ENCODE measurements at regions not wholly inside any gene's neighbourhood (a gene's known extent, or its start where the extent isn't known, plus 50 kb on each side); places are given as distances from the start of the nearest gene placed in this dataset.
"Not testable (repeated sequence)": the region's sequence is repeated elsewhere in the genome, so short reads cannot be mapped to it uniquely, and the experiment has no call there.

GRCh38 chr7:3138206-3138605 is 94.5 kb upstream of the CARD11 start:
- no peak for DNase-seq (ENCODE audit: low read depth)

GRCh38 chr7:3138997-3139396 is 95.3 kb upstream of the CARD11 start:
- peak; percentile 8 for DNase-seq (ENCODE audit: low read depth)

DNA sequence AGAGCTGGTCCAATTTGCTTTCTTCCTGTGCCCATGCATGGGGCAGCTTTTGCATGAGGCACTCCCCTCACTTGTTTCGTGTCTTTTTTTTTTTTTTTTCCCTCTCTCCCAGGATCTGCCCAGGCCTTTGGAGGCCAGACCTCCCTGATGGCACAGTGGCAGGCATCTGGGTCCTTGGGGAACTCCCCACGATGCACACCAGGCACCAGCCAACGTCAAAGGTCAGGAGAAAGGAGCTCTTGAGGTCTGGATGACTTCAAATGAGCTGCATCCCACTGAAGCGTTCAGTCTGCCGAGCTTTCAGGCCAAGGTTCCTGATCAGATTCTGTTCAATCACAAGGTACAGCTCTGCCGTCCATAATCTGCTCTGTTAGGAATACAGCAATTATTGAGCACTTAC is 97.2 kb upstream of the CARD11 start:
- DNase-seq (ENCODE audit: low read depth) = no peak

- no peak for DNase-seq (ENCODE audit: low read depth)
Observed at GRCh38 chr7:3141326-3141725, 97.7 kb upstream of the CARD11 start.

DNA sequence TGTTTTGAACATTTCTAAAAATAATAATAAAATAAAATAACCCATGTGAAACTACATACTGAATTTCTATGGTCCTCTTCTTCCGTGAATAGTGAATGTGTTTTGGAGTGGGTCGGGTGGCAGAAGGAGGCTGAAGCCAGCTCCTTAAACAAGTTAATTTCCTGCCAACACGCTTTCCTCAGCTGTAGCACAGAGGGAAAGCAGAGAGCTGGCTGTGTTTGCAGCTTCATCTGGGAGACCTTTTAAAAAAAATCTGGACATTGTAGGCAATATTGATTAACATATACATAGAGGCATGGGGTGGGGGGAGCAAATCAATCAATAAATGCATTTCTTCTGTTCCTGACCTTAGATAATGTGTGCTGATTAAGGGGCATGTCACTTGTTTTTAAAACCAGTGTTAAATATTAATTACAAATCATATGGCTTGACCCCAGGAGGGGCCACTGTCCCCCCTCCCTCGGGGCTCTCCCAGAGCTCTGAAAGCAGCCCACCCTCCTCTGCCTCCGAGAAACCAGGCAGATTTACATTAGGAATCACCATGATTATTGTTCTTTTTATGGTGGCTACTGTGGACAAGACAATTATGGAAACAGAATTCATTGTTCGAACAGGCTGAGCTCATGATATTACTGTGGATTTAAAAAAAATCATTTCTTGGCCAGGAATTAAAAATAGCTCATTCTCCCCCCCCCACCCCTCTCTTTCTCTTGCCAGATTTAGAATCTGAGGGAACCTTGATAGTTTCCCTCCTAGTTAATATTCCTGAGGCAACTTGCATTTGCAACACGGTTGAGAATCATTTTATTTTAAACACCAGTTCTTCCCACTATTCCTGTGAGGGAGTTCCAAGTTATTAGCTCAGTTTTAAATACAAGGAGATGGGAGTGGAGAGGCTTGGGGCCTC is 100.5 kb upstream of the CARD11 start:
- DNase-seq (ENCODE audit: low read depth) = no peak

- not testable (repeated sequence) for DNase-seq (ENCODE audit: low read depth)
Observed at GRCh38 chr7:3144776-3145125, 101.1 kb upstream of the CARD11 start.

- peak; percentile 31 for DNase-seq (ENCODE audit: low read depth)
Observed at GRCh38 chr7:3146571-3147226, 103.0 kb upstream of the CARD11 start.

- not testable (repeated sequence) for DNase-seq (ENCODE audit: low read depth)
Observed at GRCh38 chr7:3148471-3148870, 104.8 kb upstream of the CARD11 start.

DNA sequence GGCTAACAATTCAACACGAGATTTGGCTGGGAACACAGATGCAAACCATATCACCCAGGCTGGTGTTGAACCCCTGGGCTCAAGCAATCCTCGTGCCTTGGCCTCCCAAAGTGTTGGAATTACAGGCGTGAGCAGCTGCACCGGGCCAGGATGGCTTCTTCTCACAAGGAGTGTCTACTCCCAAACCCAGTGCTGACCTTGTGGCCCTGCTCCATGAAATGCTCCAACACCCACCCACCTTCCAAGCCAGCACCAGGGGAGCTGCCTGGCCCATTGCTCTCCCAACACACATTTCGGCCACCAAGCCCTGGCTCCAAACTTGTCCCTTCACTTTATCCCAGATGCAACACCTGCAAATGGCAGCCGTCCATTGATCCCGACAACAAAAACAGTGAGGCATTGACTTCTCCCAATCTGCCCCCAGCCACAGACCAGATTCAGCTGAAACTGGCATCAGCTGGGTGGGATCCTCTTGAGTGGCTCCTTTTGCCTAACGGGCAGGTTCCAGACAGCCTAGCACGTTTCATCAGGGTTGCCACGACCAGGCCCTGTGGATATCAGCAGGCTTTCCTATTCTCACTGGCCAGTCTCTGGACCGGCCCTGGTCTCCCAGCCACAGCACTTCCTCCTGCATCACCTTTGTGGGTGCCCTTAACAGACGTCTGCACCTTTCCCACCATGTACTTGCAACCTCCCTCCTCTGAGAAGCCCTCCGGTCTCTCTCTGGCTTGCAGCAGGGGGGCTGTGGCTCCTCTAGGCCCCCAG is 105.7 kb upstream of the CARD11 start:
- no peak for DNase-seq (ENCODE audit: low read depth)

DNA sequence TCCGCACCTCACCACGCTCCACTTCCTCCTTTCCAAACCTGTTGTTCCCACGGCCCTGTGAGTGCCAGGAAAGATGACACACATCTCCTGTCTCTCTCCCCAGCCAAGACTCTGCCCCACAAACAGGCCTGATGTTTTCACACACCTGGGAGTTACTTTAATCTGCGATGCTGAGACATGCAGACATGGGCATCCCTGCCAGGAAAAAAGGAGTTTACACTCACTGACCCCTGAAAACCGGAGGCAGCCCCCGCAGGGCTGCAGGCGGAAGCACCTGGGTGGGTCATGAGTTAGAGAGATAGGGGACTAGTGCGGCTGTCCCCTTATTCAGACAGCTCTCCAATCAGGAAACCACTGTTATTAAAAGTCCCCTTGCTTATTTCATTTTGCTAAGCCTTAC is 106.4 kb upstream of the CARD11 start:
- no peak for DNase-seq (ENCODE audit: low read depth)

GRCh38 chr7:3151784-3152183 is 108.1 kb upstream of the CARD11 start:
- DNase-seq (ENCODE audit: low read depth) = no peak

DNA sequence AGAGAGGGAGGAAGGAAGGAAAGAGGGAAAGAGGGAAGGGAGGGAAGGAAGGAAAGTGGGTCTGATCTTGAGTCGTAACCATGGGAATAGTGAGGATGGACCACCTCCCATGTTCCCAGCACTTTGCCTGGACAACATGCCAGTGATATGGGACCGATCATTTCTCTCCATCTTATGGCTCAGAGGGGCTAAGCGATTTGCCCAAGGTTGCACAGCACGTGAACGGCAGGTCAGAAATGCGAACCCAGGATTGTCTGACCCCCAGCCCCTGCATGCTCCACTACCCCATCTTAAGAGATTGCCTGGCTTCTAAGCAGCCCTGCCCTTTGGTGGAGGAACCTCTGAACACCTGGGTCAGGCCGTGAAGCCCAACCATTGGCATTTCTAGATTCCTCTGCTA is 109.0 kb upstream of the CARD11 start:
- no peak for DNase-seq (ENCODE audit: low read depth)

DNA sequence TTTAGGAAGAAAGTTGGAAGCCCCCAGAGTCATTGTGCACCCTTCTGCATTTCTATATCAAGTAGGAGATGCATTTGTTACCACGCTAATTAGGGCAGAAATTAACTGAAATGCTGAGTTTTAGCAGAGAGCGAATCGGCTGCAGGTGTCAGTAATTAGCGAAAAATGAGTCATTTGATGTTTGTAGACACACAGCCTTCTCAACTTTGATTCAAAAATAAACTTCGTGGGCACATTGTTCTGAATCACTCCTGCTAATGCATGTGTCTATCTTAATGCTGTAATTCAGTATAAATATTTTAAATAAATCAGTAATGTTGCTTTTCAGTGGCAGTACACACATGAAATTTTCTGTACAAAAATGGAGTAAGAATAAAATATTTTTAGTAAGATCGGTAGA is 109.5 kb upstream of the CARD11 start:
- DNase-seq (ENCODE audit: low read depth) = no peak

DNA sequence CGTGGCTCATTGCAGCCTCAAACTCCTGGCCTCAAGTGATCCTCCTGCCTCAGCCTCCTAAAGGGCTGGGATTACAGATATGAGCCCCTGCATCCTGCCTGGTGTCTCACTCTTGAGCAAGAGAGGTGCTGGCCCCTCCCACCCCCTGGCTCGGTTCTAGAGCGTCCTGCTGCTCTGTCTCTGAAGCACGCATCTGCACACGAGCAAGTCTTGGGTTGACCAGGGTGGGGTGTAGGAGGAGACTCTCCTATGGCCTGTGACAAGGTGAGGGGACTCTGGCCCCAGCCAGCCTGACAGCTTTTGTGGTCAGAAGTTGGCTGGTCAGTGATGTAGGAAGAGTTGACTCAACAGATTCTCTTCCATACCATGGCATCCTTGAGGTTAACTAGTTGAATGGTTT is 110.7 kb upstream of the CARD11 start:
- no peak for DNase-seq (ENCODE audit: low read depth)

DNA sequence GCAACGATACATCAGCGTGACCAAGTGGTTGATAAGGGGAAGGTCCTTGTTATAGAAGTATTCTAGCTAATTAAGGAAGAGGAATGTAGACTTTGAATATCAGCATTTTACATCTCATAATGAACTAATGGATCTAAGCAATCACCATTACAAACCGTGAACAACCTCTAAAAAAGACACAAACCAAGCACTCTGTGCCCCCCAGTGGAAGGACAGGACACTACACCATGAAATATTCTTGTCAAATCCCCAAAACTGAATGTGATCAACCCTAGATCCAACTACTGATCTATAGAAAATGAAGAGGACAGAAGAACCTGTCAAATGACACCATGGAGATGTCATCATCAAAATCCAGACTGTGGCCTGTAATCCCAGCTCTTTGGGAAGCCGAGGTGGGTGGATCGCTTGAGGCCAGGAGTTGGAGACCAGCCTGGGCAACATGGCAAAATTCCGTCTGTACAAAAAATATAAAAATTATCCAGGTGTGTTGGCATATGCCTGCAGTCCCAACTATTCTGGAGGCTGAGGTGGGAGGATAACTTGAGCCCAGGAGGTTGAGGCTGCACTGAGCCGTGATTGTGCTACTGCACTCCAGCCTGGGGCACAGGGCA is 111.3 kb upstream of the CARD11 start:
- DNase-seq (ENCODE audit: low read depth) = peak; percentile 56

- no peak for DNase-seq (ENCODE audit: low read depth)
Observed at GRCh38 chr7:3156508-3156907, 112.8 kb upstream of the CARD11 start.

GRCh38 chr7:3157566-3158287 is 114.1 kb upstream of the CARD11 start:
- DNase-seq (ENCODE audit: low read depth) = peak; percentile 62

DNA sequence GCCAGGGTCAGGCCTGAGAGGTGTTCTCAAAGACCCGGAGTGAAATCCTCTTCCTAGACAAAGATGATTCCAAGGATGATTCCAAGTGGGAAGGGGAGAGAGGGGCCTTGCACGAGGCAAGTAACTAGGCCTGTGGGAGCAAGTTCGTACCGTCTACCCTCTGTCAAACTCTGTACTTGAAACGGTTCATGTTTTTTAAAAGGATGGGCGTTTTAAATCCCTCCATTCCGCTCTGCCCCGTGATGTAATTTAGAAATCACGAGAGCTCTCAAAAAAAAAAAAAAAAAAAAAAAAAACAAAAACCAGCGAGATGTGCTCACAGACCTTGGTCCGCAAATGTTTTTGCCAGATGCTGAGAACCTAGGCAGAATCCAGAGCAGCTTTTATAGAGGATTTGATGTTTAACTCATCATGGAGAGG is 114.7 kb upstream of the CARD11 start:
- DNase-seq (ENCODE audit: low read depth) = no peak

DNA sequence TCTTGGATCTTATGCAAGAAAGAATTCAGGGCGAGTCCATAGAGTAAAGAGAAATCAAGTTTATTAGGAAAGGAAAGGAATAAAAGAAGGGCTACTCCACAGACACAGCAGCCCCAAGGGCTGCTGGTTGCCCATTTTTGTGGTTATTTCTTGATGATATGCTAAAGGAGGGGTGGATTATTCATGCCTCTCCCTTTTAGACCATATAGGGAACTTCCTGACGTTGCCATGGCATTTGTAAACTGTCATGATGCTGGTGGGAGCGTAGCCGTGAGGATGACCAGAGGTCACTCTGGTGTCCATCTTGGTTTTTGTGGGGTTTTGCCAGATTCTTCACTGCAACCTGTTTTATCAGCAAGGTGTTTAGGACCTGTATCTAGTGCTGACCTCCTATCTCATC is 115.4 kb upstream of the CARD11 start:
- no peak for DNase-seq (ENCODE audit: low read depth)

DNA sequence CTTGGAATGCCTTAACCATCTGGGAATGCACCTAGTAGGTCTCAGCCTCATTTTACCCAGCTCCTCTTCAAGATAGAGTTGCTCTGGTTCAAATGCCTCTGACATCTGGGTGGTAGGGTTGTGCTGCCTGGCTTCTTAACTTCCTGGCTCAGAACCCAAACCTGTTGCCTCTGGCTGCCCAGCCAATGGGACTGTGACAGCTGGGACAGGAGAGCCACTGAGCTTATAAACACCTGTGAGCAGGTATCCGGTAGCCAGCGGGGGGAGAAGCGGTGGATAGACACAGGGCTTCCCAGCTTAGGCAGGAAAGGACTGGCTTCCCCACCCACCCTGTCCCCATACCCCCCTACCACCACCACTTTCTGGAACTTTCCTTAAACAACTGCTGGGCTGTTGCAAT is 115.8 kb upstream of the CARD11 start:
- DNase-seq (ENCODE audit: low read depth) = no peak

DNA sequence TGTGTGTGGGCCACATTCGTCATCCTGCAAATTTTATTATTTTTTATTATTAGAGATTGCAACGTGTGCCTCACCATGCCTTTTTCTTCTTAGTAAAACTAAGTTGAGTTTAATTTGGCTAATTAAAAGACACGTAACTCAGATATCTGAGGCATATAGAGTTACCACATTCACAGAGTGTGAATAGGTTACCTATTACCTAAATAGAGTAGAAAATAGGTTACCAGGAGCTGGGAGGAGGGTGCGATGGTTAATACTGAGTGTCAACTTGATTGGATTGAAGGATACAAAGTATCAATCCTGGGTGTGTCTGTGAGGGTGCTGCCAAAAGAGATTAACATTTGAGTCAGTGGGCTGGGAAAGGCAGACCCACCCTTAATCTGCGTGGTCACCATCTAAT is 116.3 kb upstream of the CARD11 start:
- not testable (repeated sequence) for DNase-seq (ENCODE audit: low read depth)

DNA sequence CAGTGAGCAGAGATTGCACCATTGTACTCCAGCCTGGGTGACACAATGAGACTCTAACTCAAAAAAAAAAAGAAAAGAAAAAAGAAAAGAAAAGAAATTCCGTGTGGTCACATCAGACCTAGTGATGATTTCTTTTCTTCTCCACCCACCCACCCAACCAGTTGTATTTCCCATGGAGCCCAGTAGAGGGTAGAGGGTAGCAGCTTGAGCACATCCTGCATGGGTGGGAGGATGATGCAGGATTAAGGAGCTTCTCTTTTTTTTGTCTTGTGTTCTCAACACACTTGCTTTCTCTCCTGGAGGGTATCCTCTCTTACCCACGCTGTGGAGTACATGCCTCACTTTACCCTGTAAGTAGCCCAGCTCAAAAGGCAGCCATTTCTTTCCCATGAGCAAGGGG is 118.6 kb upstream of the CARD11 start:
- DNase-seq (ENCODE audit: low read depth) = peak; percentile 14

All from iris pigment epithelial cell (primary cell).